ENCODE measurements at regions not wholly inside any gene's neighbourhood (a gene's known extent, or its start where the extent isn't known, plus 50 kb on each side); places are given as distances from the start of the nearest gene placed in this dataset.
"Not testable (repeated sequence)": the region's sequence is repeated elsewhere in the genome, so short reads cannot be mapped to it uniquely, and the experiment has no call there.

DNA sequence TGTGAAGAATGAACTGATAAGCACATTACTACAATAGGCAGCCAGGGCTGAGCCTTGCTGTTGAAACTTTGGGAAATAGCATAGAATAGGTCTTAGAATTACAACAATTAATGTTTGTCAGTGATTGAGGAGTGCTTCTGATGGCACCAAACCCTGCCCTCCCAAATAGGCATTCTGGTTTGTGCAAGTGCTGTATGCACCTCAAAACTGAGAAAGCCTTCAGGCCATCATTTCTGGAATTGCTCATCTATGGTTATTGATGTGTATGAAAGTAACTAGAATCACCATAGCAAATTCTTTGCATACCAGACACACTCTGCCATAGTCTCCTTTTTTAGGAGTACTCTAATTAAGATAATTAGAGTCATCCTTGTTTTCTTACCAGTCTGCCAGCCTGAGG lies 585.0 kb upstream of the MBL2 start:
- Histone ChIP-seq H3K9me3 (ENCODE audit: insufficient read depth, low read depth) (no peaks in the 10 kb centered on the region), H3K27ac (no peak overlapping the region), H2AFZ (no peak overlapping the region), H3K36me3 (ENCODE audit: low read depth) (no peaks in the 10 kb centered on the region), H3K4me3 (no peak overlapping the region), H4K20me1 (ENCODE audit: insufficient read depth) (no peaks in the 10 kb centered on the region), H3K4me2 (no peak overlapping the region), H3K79me2 (ENCODE audit: low read depth) (no peaks in the 10 kb centered on the region), H3K9me2 (ENCODE audit: insufficient read depth) (no peaks in the 10 kb centered on the region), H3K27me3 (ENCODE audit: insufficient read depth, low read depth) (no peaks in the 10 kb centered on the region), H3K4me1 (replicated peaks; ENCODE audit: insufficient read depth) (no peaks in the 10 kb centered on the region), H3F3A (ENCODE audit: insufficient read depth, low read depth) (no peaks in the 10 kb centered on the region)
- TF ChIP-seq EZH2 (IDR thresholded peaks at IDR 0.05; ENCODE audit: low read depth): no peak
- TF ChIP-seq, protein P1, sequence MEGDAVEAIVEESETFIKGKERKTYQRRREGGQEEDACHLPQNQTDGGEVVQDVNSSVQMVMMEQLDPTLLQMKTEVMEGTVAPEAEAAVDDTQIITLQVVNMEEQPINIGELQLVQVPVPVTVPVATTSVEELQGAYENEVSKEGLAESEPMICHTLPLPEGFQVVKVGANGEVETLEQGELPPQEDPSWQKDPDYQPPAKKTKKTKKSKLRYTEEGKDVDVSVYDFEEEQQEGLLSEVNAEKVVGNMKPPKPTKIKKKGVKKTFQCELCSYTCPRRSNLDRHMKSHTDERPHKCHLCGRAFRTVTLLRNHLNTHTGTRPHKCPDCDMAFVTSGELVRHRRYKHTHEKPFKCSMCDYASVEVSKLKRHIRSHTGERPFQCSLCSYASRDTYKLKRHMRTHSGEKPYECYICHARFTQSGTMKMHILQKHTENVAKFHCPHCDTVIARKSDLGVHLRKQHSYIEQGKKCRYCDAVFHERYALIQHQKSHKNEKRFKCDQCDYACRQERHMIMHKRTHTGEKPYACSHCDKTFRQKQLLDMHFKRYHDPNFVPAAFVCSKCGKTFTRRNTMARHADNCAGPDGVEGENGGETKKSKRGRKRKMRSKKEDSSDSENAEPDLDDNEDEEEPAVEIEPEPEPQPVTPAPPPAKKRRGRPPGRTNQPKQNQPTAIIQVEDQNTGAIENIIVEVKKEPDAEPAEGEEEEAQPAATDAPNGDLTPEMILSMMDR (conservative IDR thresholded peaks at IDR 0.05): no peak
- ChIA-PET CTCF (no interaction called here), POLR2A (ENCODE audit: unreplicated experiment) (no interaction called here)
- intact Hi-C loops (cut with micrococcal nuclease; ENCODE audit: unreplicated experiment): no loop called here
- DNase-seq: no peak
- BruUV-seq (replicated peaks): no TSS peak

GRCh38 chr10:53356616-53357349 lies 584.2 kb upstream of the MBL2 start:
- ChIA-PET POLR2A (ENCODE audit: unreplicated experiment) (no interaction called here), CTCF (no interaction called here)
- Histone ChIP-seq H2AFZ (no peak overlapping the region), H3K4me2 (no peak overlapping the region), H3K4me1 (replicated peaks; ENCODE audit: insufficient read depth) (no peaks in the 10 kb centered on the region), H3K27ac (no peak overlapping the region), H3K9me2 (ENCODE audit: insufficient read depth) (no peaks in the 10 kb centered on the region), H3K36me3 (ENCODE audit: low read depth) (no peaks in the 10 kb centered on the region), H3K4me3 (no peak overlapping the region), H4K20me1 (ENCODE audit: insufficient read depth) (no peaks in the 10 kb centered on the region), H3F3A (ENCODE audit: insufficient read depth, low read depth) (no peaks in the 10 kb centered on the region), H3K79me2 (ENCODE audit: low read depth) (no peaks in the 10 kb centered on the region), H3K9me3 (ENCODE audit: insufficient read depth, low read depth) (no peaks in the 10 kb centered on the region), H3K27me3 (ENCODE audit: insufficient read depth, low read depth) (no peaks in the 10 kb centered on the region)
- TF ChIP-seq, protein P1 (conservative IDR thresholded peaks at IDR 0.05): no peak
- TF ChIP-seq EZH2 (IDR thresholded peaks at IDR 0.05; ENCODE audit: low read depth): no peak
- BruUV-seq (replicated peaks): no TSS peak
- intact Hi-C loops (cut with micrococcal nuclease; ENCODE audit: unreplicated experiment): no loop called here
- DNase-seq: no peak

GRCh38 chr10:53342531-53342930 lies 569.9 kb upstream of the MBL2 start:
- H3K27me3 ChIP-seq (ENCODE audit: insufficient read depth, low read depth); POLR2A ChIA-PET (ENCODE audit: unreplicated experiment); H3K36me3 ChIP-seq (ENCODE audit: low read depth); H4K20me1 ChIP-seq (ENCODE audit: insufficient read depth); H3K27ac ChIP-seq; H3K4me1 ChIP-seq (replicated peaks; ENCODE audit: insufficient read depth); H2AFZ ChIP-seq; H3K9me2 ChIP-seq (ENCODE audit: insufficient read depth); BruUV-seq (replicated peaks); H3F3A ChIP-seq (ENCODE audit: insufficient read depth, low read depth); H3K9me3 ChIP-seq (ENCODE audit: insufficient read depth, low read depth); CTCF ChIA-PET; H3K79me2 ChIP-seq (ENCODE audit: low read depth); intact Hi-C loops (cut with micrococcal nuclease; ENCODE audit: unreplicated experiment); H3K4me3 ChIP-seq; H3K4me2 ChIP-seq; DNase-seq: not testable (repeated sequence)

DNA sequence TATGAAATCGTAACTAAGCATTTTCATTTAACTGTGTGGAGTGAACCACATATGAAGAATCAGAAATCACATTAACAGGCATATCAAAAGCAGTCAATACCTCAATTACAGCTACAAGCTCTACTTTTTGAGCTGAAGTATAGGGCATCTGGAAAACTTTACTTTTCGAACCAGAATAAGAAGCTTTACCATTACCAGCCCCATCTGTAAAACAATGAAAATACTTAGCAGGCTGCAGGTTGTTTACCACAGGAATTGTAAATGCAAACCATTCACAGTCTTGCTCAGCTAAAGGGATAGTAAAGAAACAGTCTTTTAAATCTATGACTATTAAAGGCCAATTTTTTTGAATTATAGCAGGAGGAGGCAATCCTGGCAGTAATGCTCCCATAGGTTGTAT lies 565.6 kb upstream of the MBL2 start:
- POLR2A ChIA-PET (ENCODE audit: unreplicated experiment); H2AFZ ChIP-seq; BruUV-seq (replicated peaks); intact Hi-C loops (cut with micrococcal nuclease; ENCODE audit: unreplicated experiment); H3K4me1 ChIP-seq (replicated peaks; ENCODE audit: insufficient read depth); H3K4me2 ChIP-seq; H3K27me3 ChIP-seq (ENCODE audit: insufficient read depth, low read depth); H3K9me2 ChIP-seq (ENCODE audit: insufficient read depth); H3K79me2 ChIP-seq (ENCODE audit: low read depth); H3K27ac ChIP-seq; DNase-seq; H3K4me3 ChIP-seq; H4K20me1 ChIP-seq (ENCODE audit: insufficient read depth); H3K9me3 ChIP-seq (ENCODE audit: insufficient read depth, low read depth); H3K36me3 ChIP-seq (ENCODE audit: low read depth); H3F3A ChIP-seq (ENCODE audit: insufficient read depth, low read depth): not testable (repeated sequence)
- CTCF ChIA-PET: interaction anchor here (0.6 kb wide), 1 partner anchor 258 kb away, joined by 3 read pairs; no protein-coding TSS in a partner anchor

- H2AFZ ChIP-seq; BruUV-seq (replicated peaks); H3F3A ChIP-seq (ENCODE audit: insufficient read depth, low read depth); H3K79me2 ChIP-seq (ENCODE audit: low read depth); H3K9me3 ChIP-seq (ENCODE audit: insufficient read depth, low read depth); H3K27me3 ChIP-seq (ENCODE audit: insufficient read depth, low read depth); H3K36me3 ChIP-seq (ENCODE audit: low read depth); DNase-seq; intact Hi-C loops (cut with micrococcal nuclease; ENCODE audit: unreplicated experiment); H3K4me3 ChIP-seq; H3K27ac ChIP-seq; CTCF ChIA-PET; H3K4me1 ChIP-seq (replicated peaks; ENCODE audit: insufficient read depth); H3K9me2 ChIP-seq (ENCODE audit: insufficient read depth); H4K20me1 ChIP-seq (ENCODE audit: insufficient read depth); H3K4me2 ChIP-seq: not testable (repeated sequence)
- POLR2A ChIA-PET (ENCODE audit: unreplicated experiment): interaction anchor here (0.5 kb wide), 1 partner anchor 65 kb away, joined by 3 read pairs; no protein-coding TSS in a partner anchor
Observed at GRCh38 chr10:53335803-53336422, 563.3 kb upstream of the MBL2 start.
